ENCODE measurements at regions not wholly inside any gene's neighbourhood (a gene's known extent, or its start where the extent isn't known, plus 50 kb on each side); places are given as distances from the start of the nearest gene placed in this dataset.

DNA sequence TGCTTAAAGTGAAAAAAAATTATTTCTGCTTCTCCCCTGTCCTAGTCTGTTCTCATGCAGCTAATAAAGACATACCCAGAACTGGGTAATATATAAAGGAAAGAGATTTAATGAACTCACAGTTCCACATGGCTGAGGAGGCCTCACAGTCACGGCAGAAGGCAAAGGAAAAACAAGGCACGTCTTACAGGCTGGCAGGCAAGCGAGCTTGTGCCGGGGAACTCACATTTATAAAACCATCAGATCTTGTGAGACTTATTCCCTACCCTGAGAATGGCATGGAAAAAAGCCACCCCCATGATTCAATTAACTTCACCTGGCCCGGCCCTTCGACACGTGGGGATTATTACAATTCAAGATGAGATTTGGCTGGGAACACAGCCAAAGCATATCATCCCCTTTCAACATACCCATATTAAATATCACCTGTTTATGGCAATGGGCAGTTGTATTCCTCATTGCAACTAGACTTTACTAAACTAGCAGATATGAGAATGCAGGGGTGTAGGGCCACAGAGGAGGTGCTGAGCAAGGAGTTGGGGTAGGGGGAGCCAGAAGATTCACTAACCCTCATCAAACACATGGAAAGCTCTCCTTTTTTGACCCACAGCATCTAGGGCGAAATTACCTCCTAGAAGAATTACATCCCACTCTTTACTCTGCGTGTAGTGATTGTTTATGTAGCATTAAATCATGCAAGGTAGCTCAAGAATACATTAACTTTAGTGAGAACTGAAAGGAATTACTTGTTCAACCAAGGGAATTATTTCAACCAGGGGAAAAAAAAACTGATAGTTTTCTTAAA is 183.3 kb upstream of the DOK6 start:
- DNase-seq: peak; percentile 89

DNA sequence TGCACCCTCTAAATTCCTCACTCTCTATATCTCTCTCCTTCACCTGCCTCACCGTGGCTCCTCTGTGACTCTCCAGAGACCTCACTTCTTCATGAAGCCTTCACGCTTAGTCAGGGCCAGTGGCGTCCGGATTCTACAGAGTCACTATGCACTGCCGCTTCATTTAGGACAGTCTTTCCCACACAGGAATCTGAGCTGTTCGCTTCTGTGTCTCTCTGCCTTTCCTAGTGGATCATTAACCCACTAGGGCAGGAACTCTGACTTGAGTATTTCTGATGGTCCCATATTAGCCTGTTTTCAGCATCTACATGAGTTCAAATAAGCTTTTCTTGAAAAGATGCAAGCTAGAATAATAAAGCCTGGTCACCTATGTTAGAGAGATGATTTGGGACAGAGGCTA is 180.2 kb upstream of the DOK6 start:
- no peak for DNase-seq

DNA sequence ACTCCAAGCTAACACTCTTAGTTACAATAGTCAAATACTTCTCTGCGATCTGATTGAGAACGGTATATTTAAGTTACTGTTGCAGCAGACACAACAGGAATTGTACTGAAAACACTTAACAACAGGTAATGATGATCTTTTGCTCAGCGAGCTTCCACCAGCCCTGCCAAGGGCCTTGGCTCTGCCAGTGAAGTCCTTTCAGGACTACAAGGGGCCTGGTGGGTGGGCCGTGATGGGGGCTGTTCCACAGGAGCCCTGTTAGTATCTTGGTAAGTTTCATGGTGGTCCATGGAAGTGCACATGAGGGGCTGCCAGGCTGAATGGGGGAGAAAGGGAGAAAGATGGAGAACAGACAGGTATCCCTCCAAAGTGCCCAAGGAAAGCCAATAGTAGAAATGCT is 178.6 kb upstream of the DOK6 start:
- DNase-seq: no peak

DNA sequence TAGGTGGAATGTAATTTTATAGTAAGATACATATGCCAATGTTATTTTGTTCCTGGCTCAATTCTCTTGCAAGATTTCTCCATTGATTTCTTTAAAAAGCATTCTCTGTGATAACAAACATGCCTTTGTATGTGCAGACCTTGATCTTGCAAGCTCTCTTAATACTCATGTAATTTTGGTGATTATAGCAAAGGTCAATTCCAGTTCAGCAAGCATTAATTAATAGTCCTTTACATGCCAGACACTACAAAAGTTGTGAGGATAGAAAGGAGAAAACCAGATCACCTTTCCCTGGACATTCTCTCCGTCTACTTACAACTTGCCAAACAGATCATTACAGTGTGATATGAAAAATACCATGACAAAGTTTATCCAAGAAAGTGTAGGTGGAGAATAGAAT is 173.7 kb upstream of the DOK6 start:
- no peak for DNase-seq

DNA sequence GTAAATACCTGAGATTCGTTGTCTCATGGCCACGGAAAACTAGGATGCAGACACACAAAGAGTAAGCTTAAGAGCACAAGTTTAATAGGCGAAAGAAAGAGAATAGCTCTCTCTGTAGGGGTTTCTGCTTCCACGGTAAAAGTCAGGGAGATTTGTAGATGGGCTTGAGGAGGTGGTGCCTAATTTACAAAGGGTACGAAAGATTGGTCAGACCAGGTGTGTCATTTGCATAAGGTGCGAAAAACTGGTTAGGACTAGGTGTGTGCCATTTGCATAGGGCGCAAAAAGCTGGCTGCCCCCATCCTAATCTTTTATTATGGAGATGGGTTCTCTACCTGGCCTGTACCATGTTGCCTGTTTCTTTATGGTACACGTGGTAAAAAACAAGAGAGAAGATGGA is 170.5 kb upstream of the DOK6 start:
- DNase-seq: no peak

DNA sequence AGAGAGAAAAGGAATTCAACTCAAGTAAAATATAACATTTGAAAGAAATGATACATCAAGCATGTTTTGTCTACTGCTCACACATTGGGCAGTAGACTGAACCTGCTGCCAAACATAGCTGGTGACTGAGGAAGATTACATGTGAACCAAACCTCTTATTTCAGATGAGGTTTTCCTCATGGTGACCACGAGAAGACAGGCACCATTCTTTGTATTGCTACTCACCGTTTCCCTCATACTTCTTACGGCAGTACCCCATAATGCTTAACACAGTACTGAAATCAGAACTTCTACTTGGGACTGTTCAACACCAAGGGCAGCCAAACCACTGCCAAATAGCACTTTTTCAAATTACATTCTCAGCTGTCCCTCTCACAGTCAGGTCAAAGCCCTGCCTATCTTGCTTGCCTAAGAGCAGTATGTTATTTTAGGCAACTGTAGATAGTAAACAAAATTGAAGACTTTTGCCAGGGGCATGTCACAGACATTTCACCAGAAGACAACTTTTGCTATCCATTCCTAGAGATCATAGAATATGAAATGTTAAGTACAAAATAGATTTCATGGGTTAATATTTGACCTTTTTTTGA is 167.1 kb upstream of the DOK6 start:
- no peak for DNase-seq

DNA sequence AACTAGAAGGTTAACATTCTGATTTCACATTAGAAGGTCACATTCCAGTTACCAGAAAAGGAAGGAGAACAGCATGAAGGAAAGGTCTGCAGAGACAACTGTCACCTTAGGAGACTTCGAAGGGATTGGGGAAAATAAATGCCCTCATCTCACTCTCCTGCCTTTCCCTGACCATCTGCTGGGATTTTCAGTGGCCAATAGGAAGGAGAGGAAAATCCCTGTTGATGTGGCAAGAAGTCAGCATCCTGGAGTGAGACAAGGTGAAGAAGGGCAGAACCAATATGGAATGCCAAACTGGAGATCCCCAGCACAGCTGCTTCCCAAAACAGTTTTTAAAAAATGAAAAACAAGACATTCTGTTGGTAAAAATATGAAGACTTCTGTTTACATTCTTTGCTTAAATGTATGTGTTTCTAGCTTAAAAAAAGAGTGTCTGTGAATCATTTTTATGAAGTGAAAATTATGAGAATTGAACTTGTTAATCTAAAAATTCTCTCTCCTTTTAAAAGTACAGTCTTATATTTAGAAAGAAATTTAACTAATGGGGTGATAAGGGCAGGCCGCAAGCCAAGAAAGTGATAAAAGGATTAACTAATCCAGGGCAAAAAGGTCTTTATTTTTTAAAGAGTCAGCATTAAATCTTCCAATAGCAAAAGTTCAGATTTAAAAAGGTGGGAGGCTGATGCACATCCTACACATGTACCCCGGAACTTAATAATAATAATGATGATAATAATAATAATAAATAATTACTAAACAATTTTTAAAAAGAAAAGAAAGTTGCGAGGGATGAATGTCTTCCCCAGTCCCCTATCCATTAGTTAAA is 160.6 kb upstream of the DOK6 start:
- DNase-seq: no peak

DNA sequence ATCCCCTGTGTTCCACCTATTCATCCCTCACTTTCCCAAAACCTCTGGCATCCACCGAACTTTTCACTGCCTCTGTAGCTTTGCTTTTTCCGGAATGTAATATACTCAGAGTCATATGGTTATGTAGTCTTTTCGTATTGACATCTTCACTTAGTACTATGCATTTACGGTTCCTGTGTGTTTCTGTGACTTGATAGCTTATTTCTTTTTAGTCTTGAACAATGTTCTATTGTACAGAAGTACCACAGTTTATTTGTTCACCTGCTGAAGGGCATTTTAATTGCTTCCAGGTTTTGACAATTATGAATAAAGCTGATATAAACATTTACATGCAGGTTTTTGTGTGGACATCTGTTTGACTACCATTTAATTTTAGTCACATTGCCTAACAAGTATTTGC is 154.7 kb upstream of the DOK6 start:
- DNase-seq: peak; percentile 86

DNA sequence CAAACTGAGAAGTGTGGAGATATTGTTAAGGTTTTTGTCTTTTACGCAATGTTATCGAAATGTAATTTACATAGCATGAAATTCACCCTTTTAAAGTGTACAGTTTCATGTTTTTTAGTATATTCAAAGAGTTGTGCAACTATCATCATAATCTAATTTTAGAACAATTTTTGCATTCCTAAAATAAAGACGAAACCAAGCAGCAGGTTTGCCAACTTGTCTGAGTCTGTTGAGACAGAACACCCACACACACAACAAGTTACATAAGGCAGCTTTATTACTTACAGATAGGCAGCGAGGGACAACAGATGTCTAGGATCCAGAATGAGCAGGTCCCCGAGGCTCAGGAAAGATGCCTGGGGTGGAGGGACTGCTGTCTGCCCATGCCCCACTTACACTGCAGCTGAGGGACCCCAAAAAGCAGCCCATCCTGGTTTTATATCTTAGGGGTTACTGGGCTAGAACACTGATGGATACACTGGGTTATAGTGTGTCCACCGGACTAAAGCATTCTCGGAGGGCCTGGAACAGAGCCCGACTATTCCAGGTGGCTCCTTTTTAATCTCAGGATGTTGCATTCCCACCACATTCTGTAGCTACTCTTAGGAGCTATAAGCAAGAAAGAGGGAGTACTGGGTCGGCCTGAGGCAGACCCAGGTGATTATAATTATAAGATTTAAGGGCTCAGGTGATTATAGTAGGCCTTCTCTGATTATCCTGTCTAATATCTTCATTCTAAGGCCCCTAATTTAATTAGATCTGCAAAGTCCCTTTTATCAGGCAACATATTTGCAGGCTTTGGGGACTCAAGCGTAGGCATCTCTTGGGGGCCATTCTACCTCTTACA is 150.2 kb upstream of the DOK6 start:
- no peak for DNase-seq

DNA sequence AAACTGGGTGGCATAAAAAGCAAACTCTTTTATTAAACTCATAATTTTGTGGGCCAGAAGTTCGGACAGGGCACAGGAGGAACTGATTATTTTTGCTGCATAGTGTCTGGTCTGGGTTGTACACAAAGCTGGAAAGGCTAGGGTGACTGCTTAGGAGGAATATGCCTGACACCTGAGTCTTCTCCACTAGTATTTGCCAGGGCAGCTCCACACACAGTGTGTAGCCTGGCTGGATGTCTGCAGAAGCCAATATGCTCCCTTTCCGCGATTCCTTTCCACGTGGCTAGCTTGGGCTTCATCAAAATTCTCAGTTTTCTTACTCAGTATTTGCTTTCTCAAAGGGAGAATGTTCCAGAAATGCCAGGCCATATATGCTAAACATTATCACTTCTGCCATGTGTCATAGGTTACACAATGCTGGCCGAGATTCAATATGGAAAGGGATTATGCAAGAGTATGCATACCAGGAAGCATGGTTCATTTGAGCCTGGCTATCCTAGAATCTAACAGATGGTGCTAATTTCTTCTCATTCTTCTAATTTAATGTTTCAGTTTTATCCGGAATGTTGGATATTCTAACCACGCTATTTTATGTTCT is 142.7 kb upstream of the DOK6 start:
- no peak for DNase-seq

DNA sequence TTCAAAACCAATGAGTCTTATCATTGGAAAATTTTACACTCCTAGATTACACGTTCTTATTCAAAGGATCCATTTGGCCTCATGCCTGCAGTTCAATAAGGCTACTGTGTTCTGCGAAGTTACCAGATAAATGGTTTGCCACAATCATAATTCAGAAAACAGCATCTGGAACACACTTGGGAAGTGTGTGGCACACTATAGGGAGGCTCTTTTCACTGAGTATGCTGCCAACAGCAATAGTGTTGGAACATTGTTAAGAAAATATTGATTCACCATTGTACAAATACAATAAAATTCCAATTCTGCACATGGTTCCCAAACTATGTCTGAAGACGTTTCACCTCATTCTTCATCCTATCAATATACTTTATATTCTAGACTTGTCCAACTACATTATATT is 141.4 kb upstream of the DOK6 start:
- no peak for DNase-seq

DNA sequence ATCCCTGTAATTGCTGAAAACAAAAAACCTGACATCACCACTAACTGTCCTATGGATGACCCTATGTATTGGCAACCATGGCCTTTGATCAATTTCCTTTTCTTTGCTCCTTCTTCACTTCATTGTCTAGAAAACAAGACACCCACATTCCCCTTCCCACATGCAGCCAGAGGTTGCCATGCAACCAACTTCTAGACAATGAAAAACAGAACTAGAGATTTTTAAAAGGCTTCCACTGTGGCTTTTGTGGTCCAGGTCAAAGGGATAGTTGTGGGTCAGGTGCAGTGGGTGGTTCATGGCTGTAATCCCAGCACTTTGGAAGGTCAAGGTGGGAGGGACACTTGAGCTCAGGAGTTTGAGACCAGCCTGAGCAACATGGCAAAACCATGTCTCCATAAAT is 139.3 kb upstream of the DOK6 start:
- no peak for DNase-seq

DNA sequence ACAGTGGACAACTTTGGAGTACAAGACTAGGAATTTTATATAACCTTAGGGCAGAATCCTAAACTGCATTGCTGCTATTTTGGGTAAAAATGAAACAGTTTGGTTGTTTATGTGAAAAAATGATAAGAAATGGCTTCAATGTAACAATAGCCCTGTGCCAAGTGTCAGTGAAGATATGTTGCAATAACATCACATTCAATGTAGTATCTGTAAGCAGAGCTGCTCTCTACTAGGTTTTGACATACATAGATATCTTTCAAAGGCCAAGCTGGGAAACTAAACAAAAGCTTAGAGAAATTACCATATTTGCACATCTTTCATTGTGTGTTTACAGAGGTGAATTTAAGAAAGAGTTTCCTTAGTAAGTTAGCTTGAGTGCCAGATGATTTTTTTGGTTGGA is 135.0 kb upstream of the DOK6 start:
- no peak for DNase-seq

DNA sequence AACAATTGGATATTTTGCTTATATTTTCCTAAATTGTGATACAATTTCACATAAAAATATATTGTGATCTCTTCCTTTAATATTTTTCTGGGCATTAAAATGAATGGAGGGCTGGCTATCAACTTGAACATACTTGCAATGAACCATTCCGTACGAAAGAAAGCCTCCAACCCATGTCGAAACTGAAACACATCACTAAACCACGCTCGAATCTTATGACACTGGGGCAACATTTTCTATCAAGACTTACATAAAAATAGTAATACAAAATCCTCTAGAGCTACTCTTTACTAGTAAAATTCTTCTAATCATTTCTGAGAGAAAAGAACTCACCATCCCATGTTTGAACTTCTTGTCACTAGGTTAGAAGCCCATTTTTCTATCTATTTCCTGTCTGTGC is 132.8 kb upstream of the DOK6 start:
- no peak for DNase-seq

DNA sequence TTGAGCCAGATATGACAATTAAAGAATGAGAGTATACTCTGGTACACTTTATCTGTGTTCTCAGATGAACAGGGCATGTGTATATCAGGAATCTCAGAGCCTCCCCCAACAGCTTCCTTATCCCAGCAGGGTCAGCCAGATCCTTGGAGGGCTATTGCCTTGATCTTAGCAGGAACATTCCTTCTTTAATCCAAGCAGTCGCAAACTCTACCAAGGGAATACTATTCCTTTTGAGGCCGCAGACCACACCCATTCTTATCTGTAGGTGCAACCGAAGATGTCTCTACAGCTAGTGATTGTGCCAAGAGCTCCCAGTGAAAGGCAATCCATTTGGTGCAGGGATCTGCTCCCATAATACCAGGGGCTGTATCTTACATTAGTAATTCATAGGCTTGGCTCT is 118.3 kb upstream of the DOK6 start:
- no peak for DNase-seq

DNA sequence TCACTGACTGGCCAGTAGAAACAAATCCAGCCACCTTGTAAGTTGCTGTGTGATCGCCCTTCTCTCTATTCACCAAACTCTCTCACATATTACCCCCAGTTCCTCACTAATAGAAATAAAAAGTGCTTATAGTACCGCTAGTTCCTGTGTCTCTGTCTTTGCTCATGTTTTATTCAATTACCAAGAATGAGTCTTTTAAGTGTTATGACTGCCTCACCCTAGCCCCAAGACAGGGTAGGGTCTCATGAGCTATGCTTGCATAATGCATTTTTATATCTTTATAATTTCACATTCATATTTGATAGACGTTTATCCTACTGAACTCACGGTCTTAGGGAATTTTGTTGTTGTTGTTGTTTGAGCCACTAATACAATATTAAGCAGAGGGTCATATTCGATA is 109.6 kb upstream of the DOK6 start:
- DNase-seq: no peak

DNA sequence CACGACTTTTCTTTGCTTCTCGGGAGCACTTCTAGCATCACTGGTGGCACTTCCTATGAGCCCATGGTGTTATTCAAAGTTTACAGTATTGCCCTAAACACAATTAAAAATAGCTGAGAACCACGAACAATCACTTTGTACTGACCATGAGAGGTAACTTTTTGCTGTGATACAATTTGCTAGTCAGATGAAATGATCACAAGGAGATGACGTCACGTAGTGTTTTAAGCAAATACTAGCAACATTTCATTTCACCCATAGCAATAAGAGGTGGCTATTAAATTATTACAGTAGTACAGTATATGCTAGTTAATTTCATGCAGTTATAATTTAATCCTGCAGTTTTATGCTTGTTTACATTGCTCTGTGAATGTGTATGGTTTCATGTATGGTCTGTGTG is 108.9 kb upstream of the DOK6 start:
- no peak for DNase-seq

DNA sequence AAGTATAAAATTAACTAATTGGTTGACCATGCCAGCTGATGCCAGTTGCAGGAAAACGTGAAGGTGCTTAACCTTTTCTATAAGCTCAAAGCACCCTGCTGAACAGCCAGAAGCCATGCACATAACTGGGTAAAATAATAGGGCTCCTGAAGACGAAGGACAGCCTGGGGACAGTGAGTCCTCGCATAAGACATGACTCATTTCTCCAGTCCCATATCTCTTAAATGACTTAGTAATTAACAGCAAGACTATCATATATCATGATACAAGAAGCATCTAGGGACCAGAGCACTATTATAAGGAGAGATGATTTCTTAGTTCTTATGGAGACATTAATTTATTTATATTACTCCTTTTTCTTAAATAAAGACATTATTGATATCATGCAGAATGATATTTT is 100.5 kb upstream of the DOK6 start:
- no peak for DNase-seq

DNA sequence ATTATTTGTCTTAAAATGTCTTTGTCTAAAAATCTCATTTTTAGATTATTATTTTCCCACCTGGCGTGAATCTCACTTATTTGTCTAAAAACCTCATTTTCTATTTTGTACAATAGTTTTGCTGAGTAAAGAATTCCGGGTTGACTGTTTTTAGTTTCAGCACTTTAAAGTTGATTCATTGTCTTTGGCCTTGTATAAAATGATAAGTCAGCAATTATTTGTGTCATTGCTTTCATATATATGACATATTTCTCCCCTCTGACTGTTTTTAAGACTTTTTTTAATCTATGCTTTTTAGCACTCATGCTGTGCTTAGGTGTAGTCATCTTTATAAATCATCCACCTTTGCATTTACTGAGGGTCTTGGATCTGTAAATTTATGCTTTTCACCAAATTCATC is 92.1 kb upstream of the DOK6 start:
- DNase-seq: no peak

DNA sequence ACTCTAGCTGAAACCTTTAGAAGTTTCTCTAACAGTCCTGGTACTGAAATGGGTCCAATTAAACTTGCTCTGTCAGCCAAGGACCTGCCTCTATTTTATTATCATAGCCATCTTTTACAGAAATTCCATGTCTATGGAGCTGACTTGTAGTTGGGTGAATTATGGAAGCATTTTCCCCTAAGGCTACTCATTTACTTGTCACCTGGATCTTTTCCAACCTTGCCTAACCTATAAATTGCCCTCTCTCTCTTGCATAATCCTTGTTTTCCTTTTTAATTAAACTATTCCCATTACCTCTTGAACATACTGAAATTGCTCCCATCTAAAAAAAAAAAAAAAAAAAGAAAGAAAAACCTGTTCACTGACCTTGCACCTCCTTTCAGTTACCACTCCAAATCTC is 74.6 kb upstream of the DOK6 start:
- DNase-seq: no peak

DNA sequence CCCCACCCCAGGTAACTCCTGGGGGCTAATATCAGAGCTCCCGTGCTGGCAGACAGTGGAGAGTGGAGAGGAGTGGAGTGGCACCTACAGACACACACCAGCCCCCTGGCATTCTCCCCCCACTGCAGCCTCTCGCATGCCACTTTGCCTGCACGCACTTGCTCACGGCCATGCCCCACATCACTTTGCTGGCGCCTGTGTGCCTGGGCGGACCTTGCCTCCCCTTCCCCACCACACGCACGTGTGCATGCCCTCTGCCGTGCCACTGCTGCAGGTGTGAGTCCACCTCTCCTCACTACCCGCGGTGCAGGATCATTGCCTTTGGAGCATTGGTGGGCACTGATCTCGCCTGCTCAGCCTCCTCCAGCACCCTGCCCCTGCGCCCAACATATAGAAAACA is 72.6 kb upstream of the DOK6 start:
- DNase-seq: no peak

DNA sequence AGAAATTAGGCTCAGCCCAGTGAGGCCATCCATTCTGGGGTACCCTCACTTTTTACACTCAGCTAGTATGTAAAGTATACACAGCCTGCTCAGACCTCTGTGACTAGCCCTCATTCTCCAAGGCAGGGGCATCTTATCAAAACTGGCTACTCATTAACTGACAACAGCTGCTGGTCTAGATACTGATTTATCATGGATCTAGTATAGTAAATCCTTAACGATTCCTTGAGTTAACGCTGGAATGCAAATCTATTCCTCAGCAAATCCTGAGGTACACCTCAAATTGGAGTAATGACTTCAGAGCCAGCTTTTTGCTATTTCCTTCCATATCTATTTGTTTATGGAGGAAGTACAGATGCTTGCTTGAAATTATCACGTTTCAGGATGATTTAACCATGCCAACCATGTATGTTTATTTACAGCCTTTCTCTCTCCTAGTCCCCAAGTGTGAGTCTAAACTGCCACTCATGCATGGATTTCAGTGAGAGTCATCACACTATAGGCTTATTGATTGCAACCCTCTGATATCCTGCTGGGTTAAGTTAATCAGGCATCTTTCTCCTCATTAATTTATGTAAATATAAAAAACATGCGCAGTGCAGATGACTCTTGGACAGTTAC is 70.2 kb upstream of the DOK6 start:
- DNase-seq: no peak

Measured in NCI-H510A treated with DMSO at 0.1 percent for 48 hours (cell line).